Islet precursor cell (in vitro differentiated cells): ENCODE measurements at regions not wholly inside any gene's neighbourhood (a gene's known extent, or its start where the extent isn't known, plus 50 kb on each side); places are given as distances from the start of the nearest gene placed in this dataset.
A peak's percentile ranks its signal among the peaks of the same experiment; 100 is the strongest.

ENCODE experiments used
- DNase-seq: peaks from one replicate; pipeline ENCODE4 v3.0.0-alpha.2; 2018

DNA sequence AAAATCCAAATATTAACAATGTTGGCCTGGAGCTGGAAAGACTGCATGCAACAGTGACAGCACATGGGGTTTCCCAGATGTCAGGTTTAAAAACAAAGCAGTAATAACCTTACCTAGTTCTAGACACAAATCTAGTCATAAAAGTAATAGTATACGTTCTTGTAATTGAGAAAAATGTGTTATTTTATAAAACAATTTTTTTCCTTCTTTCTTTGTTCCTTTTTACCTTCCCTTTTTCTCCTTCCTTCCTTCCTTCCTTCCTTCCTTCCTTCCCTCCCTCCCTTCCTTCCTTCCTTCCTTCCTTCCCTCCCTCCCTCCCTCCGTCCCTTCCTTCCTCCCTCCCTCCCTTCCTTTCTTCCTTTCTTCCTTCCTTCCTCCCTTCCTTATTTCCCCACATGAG is 242.7 kb upstream of the PDE10A start:
- DNase-seq: peak; percentile 6

DNA sequence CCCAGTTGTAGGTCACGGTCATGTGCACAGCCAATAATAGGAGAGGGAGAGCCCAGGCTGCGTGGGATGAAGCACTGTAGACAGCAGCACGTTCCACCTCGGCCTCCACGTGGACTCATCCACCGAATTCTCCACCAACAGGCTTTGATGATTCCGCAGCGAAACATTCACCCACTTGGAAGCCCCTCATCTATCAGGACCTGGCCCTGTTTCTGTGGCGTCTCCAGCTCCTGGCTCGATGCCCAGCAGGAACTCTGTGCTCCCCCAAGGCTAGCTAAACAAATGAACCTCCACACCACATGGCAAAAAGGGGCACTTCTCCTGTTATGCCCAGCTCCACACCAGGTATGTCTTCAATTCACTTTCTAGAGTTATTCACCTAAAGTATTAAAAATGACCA is 237.9 kb upstream of the PDE10A start:
- peak; percentile 35 for DNase-seq

GRCh38 chr6:165899611-165900010 is 236.6 kb upstream of the PDE10A start:
- DNase-seq: peak; percentile 26

GRCh38 chr6:165895421-165896165 is 232.6 kb upstream of the PDE10A start:
- no peak for DNase-seq

DNA sequence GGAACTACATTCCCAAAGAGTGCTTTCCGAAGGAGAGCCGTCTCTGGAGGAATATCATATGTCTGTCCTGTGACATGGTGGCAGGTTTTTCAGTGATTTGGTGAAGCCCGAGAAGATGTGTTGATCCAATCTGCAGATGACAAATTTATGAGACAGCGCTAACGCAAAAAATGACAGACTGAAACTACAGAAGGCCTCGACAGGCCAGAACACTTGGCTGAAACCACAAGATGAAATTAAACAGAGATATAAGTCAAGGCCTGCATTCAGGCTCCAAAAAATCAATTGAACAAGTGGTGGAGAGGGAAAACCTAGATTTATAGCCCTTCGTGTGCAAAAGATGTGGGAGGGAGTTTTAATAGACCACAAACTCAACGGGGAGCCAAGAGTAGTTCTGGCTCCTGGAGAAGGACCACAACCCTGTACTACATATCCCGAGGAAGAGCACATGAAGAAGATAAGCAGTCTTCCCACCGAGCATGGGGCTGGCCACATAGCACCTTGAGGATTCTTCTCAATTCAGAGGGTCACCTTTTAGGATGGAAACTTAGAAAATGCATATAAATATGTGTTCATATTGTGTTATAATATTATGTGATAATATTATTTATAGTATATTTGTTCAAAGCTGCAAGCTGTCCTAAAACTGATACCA is 231.3 kb upstream of the PDE10A start:
- no peak for DNase-seq

- no peak for DNase-seq
Measured at GRCh38 chr6:165893431-165893830, 230.4 kb upstream of the PDE10A start.

DNA sequence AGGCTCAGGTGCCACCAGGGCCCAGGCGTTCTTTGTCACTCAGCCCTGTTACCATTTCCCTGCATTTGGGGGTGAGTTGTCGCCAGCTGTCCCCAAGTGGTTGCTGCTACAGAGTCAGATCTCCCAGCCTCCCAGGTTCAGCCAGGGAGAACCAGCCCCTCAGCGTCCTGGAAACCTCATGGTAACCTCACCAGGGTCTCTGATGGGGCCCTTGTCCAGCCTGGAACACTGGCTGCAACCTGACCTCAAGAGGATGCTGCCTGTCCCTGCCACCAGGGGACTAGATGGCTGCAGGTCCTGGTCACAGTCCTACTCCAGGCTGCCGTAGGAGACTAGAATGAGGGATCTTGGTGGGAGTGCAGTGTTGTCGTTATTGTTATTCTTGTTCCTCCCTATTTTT is 228.3 kb upstream of the PDE10A start:
- DNase-seq: no peak

DNA sequence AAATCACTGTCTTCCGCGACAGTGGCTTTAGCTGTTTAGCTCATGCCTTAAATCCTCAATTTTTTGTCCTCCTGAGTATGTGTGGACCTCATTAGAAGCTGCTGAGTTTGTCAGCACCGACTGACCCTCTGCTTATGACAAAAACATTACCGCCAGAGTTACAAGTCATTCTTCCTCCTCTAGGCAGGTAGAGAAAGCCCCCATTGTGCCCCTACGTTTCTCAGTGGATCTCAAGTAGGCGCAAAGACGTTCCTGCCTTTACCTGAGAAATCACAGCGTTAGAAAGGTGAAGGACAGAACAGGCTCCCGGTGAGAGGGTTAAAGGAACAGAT is 227.3 kb upstream of the PDE10A start:
- no peak for DNase-seq

- DNase-seq: peak; percentile 79
Measured at GRCh38 chr6:165889636-165890403, 226.8 kb upstream of the PDE10A start.

GRCh38 chr6:165886169-165886568 is 223.1 kb upstream of the PDE10A start:
- no peak for DNase-seq

DNA sequence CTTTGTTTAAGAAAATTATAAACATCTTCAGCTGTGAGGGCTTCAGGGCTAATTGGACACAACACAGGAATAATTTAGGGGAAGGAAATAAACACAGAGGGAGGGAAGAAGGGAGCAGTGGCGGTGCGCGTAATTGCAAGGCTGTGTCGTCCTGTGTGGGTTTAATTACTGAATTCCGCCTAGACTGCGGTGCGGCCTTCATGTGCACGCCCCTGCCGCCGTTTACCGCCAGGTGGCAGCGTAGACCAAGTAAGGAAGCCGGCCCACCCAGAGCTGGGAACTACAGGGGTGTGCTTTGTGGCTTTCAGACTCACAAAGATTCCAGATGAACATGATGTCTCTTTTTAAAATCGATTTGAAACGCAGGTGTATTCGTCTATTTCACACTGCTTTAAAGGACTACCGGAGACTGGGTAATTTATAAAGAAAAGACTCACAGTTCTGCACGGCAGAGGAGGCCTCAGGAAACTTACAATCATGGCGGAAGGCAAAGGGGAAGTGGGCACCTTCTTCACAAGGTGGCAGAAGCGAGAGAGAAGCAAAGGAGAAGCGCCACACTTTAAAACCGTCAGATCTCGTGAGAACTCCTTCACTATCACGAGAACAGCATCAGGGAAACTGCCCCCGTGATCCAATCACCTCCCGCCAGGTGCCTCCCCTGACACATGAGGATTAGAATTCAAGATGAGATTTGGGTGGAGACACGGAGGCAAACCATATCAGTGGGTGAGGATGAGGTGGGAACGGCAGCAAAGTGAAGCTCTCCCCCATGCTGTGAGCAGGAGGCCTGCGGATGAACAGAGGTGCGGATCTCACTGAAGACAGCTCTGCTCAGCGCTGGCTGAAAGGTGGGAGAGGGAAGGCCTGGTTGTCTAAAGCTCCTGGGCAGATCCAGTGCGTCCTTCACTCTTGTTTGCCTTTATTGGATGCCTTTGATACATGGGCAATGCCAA is 222.0 kb upstream of the PDE10A start:
- DNase-seq: peak; percentile 90

GRCh38 chr6:165883851-165884640 is 221.0 kb upstream of the PDE10A start:
- peak; percentile 89 for DNase-seq

- no peak for DNase-seq
Measured at GRCh38 chr6:165881806-165882205, 218.8 kb upstream of the PDE10A start.

- no peak for DNase-seq
Measured at GRCh38 chr6:165880686-165881085, 217.6 kb upstream of the PDE10A start.

DNA sequence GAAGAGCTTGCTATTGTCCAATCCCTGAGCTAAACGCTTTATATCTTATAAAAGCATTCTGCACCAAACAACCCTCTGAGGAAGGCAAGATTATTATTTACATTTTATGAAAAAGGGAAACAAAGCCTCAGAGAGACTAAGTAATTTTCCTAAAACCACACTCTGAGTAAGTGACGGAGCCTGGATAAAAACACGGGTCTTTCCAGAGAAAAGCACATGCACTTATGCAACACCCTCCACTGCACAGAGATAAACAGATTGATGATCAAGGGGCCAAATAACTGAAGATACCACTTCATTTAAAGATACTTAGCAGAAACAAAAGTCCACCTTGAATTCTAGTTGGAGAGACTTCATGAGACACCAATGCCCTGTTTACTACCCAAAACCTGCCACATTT is 214.7 kb upstream of the PDE10A start:
- DNase-seq: no peak

GRCh38 chr6:165877192-165877591 is 214.2 kb upstream of the PDE10A start:
- no peak for DNase-seq

DNA sequence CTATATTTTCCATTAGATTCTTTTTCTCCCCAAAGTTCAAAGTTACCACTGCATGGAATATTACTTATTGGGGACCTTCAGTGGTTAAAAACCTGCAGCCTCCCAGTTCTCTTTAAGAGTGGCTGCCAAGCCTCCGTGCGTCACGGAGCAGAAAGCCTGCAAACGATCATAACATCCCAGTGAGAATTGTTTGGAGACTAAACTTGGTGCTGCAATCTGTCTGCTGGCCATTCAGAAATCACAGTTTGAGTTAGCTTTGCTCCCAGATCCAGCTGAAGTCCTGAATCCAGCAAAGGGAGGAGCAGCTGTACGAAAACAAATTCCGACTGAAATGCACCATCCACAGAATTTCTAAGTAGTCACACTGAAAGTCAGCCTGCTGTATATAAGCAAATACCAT is 213.5 kb upstream of the PDE10A start:
- no peak for DNase-seq

- no peak for DNase-seq
Measured at GRCh38 chr6:165875946-165876345, 212.9 kb upstream of the PDE10A start.

DNA sequence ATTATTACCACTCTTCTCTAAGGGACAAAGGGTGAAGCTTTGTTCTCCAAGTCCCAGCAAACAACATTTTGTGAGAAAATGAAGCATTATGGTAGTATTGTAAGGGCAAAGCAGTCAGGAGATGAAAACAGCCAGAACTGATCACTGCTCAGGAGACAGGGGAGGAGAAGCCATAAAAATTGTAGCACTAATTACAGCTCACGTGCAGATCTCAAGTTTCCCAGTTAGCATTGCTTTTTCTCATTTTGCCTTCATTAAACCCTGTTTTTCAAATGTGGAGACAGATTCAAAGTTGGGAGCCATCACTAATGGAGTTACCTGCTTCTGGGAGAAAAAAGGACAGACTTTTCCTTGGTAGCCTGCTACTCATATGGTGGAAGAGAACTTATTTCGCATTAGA is 210.9 kb upstream of the PDE10A start:
- no peak for DNase-seq

- DNase-seq: no peak
Measured at GRCh38 chr6:165872811-165873210, 209.8 kb upstream of the PDE10A start.

GRCh38 chr6:165872311-165872710 is 209.3 kb upstream of the PDE10A start:
- DNase-seq: no peak

- no peak for DNase-seq
Measured at GRCh38 chr6:165871571-165871970, 208.5 kb upstream of the PDE10A start.
